HG03139 (cell line): ENCODE measurements at regions not wholly inside any gene's neighbourhood (a gene's known extent, or its start where the extent isn't known, plus 50 kb on each side); places are given as distances from the start of the nearest gene placed in this dataset.

ENCODE experiments used
- ATAC-seq: cut with Tn5 transposase; IDR thresholded peaks from one replicate; pipeline ENCODE4 v1.9.1; 2021; ENCODE audit not compliant: unreplicated experiment

DNA sequence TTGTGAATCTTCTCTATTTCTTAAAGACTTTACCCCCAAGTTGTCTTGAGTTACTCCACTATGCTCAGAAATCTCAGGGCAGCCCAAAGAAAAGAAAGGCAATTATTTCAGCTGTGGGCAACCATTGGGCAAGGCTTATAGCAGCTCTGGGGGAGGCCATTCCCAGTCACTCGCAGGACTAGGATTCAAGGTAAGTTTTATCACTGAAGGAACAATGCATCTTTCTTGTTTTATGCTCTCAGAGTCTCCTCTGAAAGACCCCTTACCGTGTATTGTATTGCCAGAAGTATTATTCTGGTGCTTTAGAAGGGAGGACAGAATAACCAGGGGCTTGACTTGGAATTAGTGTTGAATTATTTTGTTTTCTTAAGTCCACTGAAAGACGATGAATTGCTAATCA is 586.3 kb upstream of the MAP3K7 start:
- ATAC-seq: no peak

GRCh38 chr6:91171754-91172462 is 585.0 kb upstream of the MAP3K7 start:
- no peak for ATAC-seq

DNA sequence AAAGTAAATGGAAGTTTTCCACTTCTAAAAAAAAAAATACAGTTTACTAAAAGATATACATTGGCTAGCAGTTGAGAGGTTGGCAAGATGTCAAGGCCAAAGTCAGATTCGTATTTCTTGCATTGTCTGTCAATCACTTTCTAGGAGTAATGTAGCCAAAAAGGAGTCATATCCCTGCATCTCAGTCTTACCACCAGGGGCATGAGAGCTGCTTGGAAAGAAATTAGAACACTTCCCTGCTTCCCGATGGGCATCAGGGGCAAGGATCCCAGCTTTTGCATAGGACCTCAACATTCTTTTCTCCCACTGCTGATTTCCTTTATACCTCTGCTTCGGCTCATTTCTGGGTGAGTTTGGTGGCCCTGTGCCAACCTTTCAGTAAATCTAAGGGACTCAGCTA is 581.0 kb upstream of the MAP3K7 start:
- no peak for ATAC-seq

GRCh38 chr6:91166271-91167046 is 579.6 kb upstream of the MAP3K7 start:
- no peak for ATAC-seq

DNA sequence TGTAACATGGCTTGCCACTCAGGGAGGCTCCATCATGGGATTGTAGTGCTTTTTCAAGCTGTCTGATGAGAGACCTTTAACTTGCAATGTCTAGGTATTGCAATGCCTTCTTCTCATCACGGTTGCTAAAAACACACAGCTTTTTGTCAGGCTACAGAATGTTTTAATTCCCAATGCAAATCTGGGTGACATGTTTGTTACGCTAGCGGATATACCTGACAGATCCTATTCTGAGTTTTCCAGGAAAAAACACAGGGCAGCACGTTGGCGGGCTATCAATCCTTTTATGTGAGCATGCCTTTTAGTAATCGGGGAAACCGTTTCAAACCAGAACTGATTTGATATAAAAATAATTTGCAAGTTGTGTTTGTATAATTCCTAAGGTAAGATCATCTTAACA is 577.2 kb upstream of the MAP3K7 start:
- ATAC-seq: no peak

- no peak for ATAC-seq
Measured at GRCh38 chr6:91161246-91161645, 574.4 kb upstream of the MAP3K7 start.

GRCh38 chr6:91155129-91155785 is 568.4 kb upstream of the MAP3K7 start:
- ATAC-seq: no peak

- no peak for ATAC-seq
Measured at GRCh38 chr6:91152824-91153223, 566.0 kb upstream of the MAP3K7 start.

DNA sequence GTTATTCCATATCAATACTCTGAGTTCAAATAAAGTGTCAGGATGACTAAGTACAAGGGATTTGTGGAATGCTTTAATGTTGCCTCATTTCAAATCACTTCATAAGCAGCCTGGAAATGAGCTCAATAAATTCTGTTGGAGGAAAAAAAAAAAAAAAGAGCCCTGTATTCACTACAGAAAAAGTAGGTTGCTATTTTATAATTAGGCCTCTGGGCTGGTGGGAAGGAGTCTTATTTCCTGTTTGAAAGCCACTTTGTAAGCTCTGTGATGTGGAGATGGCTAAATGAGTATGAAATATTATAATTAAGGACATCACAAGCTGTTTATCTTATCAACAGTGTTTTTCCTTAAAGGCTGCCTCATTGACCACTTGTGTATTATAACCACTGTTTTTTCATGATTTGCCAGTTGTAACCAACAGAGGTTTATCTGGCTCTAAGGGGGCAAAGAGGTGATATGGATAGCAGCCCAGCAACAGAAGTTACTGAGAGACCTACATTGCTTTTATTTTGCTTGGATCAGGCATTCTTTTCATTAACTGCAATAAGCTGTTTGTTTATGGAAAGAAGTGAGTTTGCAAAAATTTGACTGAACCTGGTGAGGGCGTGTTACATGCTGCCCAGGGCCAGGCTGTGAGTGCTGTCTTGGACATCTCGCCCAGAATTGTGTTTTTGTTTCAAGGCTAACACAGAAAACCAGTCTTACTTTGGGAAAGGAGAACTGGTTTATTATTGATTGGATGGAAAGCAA is 563.3 kb upstream of the MAP3K7 start:
- no peak for ATAC-seq

- ATAC-seq: no peak
Measured at GRCh38 chr6:91149246-91149955, 562.5 kb upstream of the MAP3K7 start.

DNA sequence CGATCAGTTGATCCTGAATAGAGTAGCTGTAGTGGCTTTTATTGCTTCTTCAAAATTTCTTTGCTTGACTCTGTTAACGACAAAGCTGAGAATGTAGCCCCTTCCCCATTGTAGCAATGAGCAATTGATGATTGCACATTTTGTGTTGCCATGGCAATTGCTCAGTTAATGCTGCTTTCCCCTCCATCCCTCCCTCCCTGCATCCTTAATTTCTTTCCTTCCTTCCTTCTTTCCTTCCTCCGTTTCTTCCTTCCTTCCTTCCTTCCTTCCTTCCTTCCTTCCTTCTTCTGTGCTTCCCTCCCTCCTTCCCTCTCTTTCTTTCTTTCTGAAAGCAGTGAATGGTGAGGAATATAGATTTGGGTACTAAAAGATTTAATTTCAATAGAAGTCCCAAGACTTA is 557.3 kb upstream of the MAP3K7 start:
- ATAC-seq: no peak

- ATAC-seq: no peak
Measured at GRCh38 chr6:91142154-91142553, 555.3 kb upstream of the MAP3K7 start.

DNA sequence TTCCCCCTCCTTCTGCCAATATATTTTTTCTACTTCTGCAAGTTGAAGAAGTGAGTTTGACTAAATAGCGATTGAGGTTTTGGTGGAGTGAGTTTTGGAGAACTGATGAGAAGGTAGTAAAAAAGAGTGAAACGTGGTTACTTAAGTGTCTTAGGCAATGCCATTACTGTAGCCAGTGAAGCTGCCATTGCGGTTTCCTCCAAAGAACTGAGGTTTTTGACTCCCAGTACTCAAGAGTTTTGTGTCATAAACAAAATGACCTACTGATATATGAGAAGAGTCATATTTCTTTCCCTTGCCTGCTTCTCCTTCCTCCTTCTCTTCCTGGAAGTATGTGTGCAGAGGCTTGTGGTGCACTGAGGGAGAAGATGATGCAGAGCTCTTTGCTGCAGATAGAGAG is 554.5 kb upstream of the MAP3K7 start:
- no peak for ATAC-seq

GRCh38 chr6:91140449-91140848 is 553.6 kb upstream of the MAP3K7 start:
- ATAC-seq: no peak

DNA sequence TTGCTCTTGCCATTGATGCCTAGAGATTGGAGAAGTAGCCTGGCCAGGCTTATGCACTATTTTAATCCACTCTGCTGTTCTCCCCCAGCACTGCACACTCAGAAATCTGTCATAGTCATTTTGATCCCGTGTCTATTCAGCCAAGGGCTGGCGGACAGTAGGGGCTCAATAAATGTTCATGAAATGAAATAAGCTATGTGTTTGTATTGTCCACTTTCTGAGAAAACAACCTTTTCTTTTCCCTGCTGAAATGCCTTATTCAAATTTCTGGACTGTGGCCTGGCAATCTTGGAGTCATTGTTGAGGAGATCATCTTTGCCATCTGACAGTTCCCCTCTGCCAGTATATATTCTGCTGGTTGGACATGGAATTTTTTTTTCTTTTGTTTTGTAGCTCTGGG is 550.4 kb upstream of the MAP3K7 start:
- ATAC-seq: no peak

DNA sequence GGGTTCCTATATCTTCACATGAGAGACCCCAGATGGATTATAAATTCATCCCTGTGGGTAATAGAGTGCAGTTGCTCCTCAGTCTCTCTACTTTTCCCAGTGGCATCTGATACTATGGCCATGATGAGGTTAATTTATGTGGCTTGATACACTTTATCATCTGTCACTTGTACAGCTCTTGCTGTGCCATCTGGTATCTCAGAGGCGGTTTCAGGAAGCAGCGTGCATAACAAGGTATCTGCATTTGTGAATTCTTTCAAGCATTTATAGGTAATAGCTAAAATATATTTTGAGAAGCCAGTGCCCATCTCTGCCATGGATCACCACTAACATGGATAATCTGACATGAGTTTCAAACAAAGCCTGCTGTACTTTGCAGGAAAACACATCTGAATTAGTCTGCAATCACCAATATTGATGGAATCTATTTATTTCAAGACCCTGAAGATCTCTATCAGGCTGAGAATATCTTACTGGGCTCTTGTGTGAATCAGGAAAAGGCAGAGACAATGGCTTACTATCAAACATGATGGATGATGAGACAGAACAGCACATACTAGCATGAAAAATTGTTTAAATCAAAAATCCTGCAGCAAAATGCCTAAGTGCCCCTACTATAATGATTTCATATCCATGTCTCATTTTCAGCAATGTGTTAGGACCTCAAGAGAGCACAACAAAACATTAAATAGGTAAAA is 548.7 kb upstream of the MAP3K7 start:
- no peak for ATAC-seq

DNA sequence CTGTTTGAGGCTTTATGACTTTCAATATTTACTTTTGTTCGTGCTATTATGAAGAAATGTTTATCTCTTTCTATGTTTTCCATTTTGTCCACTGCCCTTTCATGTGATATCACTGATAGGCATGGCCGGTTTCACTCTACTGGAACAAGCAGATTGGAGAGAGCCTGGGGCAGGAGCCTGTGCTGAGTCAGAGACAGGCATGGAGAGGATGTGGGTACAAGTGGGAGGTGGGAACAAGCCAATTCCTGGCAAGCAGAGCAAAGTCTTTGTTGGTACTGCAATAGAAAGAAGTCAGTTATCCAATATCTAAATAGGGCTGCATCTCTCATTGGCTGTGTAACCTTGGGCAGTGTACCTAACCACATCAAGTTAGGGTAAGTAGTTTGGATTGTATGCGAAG is 545.6 kb upstream of the MAP3K7 start:
- no peak for ATAC-seq

GRCh38 chr6:91130126-91130525 is 543.3 kb upstream of the MAP3K7 start:
- ATAC-seq: no peak

- ATAC-seq: no peak
Measured at GRCh38 chr6:91127752-91128151, 540.9 kb upstream of the MAP3K7 start.

GRCh38 chr6:91126876-91127275 is 540.0 kb upstream of the MAP3K7 start:
- no peak for ATAC-seq
